WTC11 (cell line): ENCODE measurements at regions not wholly inside any gene's neighbourhood (a gene's known extent, or its start where the extent isn't known, plus 50 kb on each side); places are given as distances from the start of the nearest gene placed in this dataset.

ENCODE experiments used
- CREB1 ChIP-seq: sonication (generic); formaldehyde crosslinking; IDR thresholded peaks from 2 replicates; pipeline ENCODE4 v1.8.0; 2023; ENCODE audit warnings: mild to moderate bottlenecking, missing genetic modification reagents
- NFYB ChIP-seq: sonication (generic); formaldehyde crosslinking; conservative IDR thresholded peaks from 2 replicates; pipeline ENCODE4 v1.8.0; 2022; ENCODE audit warnings: low read depth, missing genetic modification reagents
- SP1 ChIP-seq: sonication (generic); formaldehyde crosslinking; conservative IDR thresholded peaks from 2 replicates; pipeline ENCODE4 v1.8.1; 2022; ENCODE audit warnings: missing genetic modification reagents
- TF ChIP-seq, protein P1 (sequence below): fragments of 200-600 bp; IDR thresholded peaks from 2 replicates; pipeline ENCODE4 v1.8.0; 2022; ENCODE audit warnings: antibody characterized with exemption
- TF ChIP-seq, protein P2 (sequence below): sonication (generic); formaldehyde crosslinking; IDR thresholded peaks from 2 replicates; pipeline ENCODE4 v1.8.1; 2023; ENCODE audit warnings: mild to moderate bottlenecking, missing genetic modification reagents

DNA sequence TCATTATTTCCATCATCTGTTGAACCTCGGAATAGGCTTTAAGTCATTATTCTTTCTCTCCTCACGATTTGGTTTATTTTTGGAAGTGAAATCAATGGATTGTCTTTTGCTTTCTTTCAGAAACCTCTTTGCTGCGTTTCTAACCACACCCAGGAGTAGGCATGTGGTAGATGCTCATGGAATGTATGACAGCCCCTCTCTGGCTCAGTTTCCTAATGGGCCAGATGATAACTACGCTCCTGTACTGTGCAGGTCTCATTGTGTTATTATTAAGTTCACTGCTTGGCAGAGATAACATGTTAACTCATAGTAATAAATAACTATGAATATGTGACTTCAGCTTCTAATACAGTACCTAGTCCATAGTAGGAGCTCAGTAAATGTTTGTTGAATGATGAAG lies 175.5 kb upstream of the KLF4 start:
- TF ChIP-seq, protein P1, sequence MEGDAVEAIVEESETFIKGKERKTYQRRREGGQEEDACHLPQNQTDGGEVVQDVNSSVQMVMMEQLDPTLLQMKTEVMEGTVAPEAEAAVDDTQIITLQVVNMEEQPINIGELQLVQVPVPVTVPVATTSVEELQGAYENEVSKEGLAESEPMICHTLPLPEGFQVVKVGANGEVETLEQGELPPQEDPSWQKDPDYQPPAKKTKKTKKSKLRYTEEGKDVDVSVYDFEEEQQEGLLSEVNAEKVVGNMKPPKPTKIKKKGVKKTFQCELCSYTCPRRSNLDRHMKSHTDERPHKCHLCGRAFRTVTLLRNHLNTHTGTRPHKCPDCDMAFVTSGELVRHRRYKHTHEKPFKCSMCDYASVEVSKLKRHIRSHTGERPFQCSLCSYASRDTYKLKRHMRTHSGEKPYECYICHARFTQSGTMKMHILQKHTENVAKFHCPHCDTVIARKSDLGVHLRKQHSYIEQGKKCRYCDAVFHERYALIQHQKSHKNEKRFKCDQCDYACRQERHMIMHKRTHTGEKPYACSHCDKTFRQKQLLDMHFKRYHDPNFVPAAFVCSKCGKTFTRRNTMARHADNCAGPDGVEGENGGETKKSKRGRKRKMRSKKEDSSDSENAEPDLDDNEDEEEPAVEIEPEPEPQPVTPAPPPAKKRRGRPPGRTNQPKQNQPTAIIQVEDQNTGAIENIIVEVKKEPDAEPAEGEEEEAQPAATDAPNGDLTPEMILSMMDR: no peak
- TF ChIP-seq SP1 (no peak), NFYB (CRISPR knock-in tag) (no peak), CREB1 (CRISPR knock-in tag) (no peak)
- TF ChIP-seq, protein P2, sequence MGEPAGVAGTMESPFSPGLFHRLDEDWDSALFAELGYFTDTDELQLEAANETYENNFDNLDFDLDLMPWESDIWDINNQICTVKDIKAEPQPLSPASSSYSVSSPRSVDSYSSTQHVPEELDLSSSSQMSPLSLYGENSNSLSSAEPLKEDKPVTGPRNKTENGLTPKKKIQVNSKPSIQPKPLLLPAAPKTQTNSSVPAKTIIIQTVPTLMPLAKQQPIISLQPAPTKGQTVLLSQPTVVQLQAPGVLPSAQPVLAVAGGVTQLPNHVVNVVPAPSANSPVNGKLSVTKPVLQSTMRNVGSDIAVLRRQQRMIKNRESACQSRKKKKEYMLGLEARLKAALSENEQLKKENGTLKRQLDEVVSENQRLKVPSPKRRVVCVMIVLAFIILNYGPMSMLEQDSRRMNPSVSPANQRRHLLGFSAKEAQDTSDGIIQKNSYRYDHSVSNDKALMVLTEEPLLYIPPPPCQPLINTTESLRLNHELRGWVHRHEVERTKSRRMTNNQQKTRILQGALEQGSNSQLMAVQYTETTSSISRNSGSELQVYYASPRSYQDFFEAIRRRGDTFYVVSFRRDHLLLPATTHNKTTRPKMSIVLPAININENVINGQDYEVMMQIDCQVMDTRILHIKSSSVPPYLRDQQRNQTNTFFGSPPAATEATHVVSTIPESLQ (CRISPR knock-in tag): no peak
